ENCODE measurements at regions not wholly inside any gene's neighbourhood (a gene's known extent, or its start where the extent isn't known, plus 50 kb on each side); places are given as distances from the start of the nearest gene placed in this dataset.
"Not testable (repeated sequence)": the region's sequence is repeated elsewhere in the genome, so short reads cannot be mapped to it uniquely, and the experiment has no call there.

- Mint-ChIP-seq H3K9me3 (no peaks in the 10 kb centered on the region), H3K27ac (no peak overlapping the region), H3K4me1 (ENCODE audit: low read depth) (peaks cover 11% of the 10 kb centered on the region), H3K27me3 (ENCODE audit: insufficient read depth) (peaks cover 2% of the 10 kb centered on the region), H3K4me3 (no peak overlapping the region), H3K36me3 (ENCODE audit: low read depth) (no peaks in the 10 kb centered on the region)
- intact Hi-C loops (cut with micrococcal nuclease): no loop called here
- DNase-seq (ENCODE audit: low spot score): no peak
Observed at GRCh38 chr2:210730672-210731071, 174.3 kb downstream of the CPS1 start.

GRCh38 chr2:210746826-210747225 lies 190.4 kb downstream of the CPS1 start:
- intact Hi-C loops (cut with micrococcal nuclease); H3K4me3 Mint-ChIP-seq; H3K27me3 Mint-ChIP-seq (ENCODE audit: insufficient read depth); DNase-seq (ENCODE audit: low spot score); H3K36me3 Mint-ChIP-seq (ENCODE audit: low read depth); H3K27ac Mint-ChIP-seq; H3K9me3 Mint-ChIP-seq; H3K4me1 Mint-ChIP-seq (ENCODE audit: low read depth): not testable (repeated sequence)

GRCh38 chr2:210752532-210752931 lies 196.1 kb downstream of the CPS1 start:
- intact Hi-C loops (cut with micrococcal nuclease): no loop called here
- Mint-ChIP-seq H3K4me3 (no peak overlapping the region), H3K4me1 (ENCODE audit: low read depth) (no peaks in the 10 kb centered on the region), H3K27me3 (ENCODE audit: insufficient read depth) (no peaks in the 10 kb centered on the region), H3K9me3 (no peaks in the 10 kb centered on the region), H3K36me3 (ENCODE audit: low read depth) (no peaks in the 10 kb centered on the region), H3K27ac (no peak overlapping the region)
- no peak for DNase-seq (ENCODE audit: low spot score)

GRCh38 chr2:210753386-210753785 lies 197.0 kb downstream of the CPS1 start:
- DNase-seq (ENCODE audit: low spot score): no peak
- no peaks in the 10 kb centered on the region for H3K9me3 Mint-ChIP-seq
- no peak overlapping the region for H3K27ac Mint-ChIP-seq
- intact Hi-C loops (cut with micrococcal nuclease): no loop called here
- no peaks in the 10 kb centered on the region for H3K4me1 Mint-ChIP-seq (ENCODE audit: low read depth)
- H3K4me3 Mint-ChIP-seq: no peak overlapping the region
- no peaks in the 10 kb centered on the region for H3K27me3 Mint-ChIP-seq (ENCODE audit: insufficient read depth)
- no peaks in the 10 kb centered on the region for H3K36me3 Mint-ChIP-seq (ENCODE audit: low read depth)

GRCh38 chr2:210756855-210757254 lies 200.5 kb downstream of the CPS1 start:
- H3K4me1 Mint-ChIP-seq (ENCODE audit: low read depth): no peaks in the 10 kb centered on the region
- no peak for DNase-seq (ENCODE audit: low spot score)
- H3K36me3 Mint-ChIP-seq (ENCODE audit: low read depth): no peaks in the 10 kb centered on the region
- H3K27ac Mint-ChIP-seq: no peak overlapping the region
- no peaks in the 10 kb centered on the region for H3K27me3 Mint-ChIP-seq (ENCODE audit: insufficient read depth)
- no peak overlapping the region for H3K4me3 Mint-ChIP-seq
- intact Hi-C loops (cut with micrococcal nuclease): no loop called here
- H3K9me3 Mint-ChIP-seq: no peaks in the 10 kb centered on the region

GRCh38 chr2:210762604-210763588 lies 206.5 kb downstream of the CPS1 start:
- H3K4me3 Mint-ChIP-seq: no peak overlapping the region
- no peaks in the 10 kb centered on the region for H3K36me3 Mint-ChIP-seq (ENCODE audit: low read depth)
- H3K27ac Mint-ChIP-seq: no peak overlapping the region
- no peak for DNase-seq (ENCODE audit: low spot score)
- no peaks in the 10 kb centered on the region for H3K27me3 Mint-ChIP-seq (ENCODE audit: insufficient read depth)
- intact Hi-C loops (cut with micrococcal nuclease): no loop called here
- no peaks in the 10 kb centered on the region for H3K9me3 Mint-ChIP-seq
- H3K4me1 Mint-ChIP-seq (ENCODE audit: low read depth): no peaks in the 10 kb centered on the region

- intact Hi-C loops (cut with micrococcal nuclease): no loop called here
- H3K4me1 Mint-ChIP-seq (ENCODE audit: low read depth): no peaks in the 10 kb centered on the region
- no peaks in the 10 kb centered on the region for H3K36me3 Mint-ChIP-seq (ENCODE audit: low read depth)
- H3K4me3 Mint-ChIP-seq: no peak overlapping the region
- H3K27me3 Mint-ChIP-seq (ENCODE audit: insufficient read depth): no peaks in the 10 kb centered on the region
- no peak for DNase-seq (ENCODE audit: low spot score)
- no peak overlapping the region for H3K27ac Mint-ChIP-seq
- no peaks in the 10 kb centered on the region for H3K9me3 Mint-ChIP-seq
Observed at GRCh38 chr2:210768329-210768910, 212.0 kb downstream of the CPS1 start.

- no peaks in the 10 kb centered on the region for H3K4me1 Mint-ChIP-seq (ENCODE audit: low read depth)
- intact Hi-C loops (cut with micrococcal nuclease): no loop called here
- no peak for DNase-seq (ENCODE audit: low spot score)
- no peaks in the 10 kb centered on the region for H3K27me3 Mint-ChIP-seq (ENCODE audit: insufficient read depth)
- no peaks in the 10 kb centered on the region for H3K36me3 Mint-ChIP-seq (ENCODE audit: low read depth)
- no peak overlapping the region for H3K4me3 Mint-ChIP-seq
- H3K27ac Mint-ChIP-seq: no peak overlapping the region
- no peaks in the 10 kb centered on the region for H3K9me3 Mint-ChIP-seq
Observed at GRCh38 chr2:210776756-210777155, 220.4 kb downstream of the CPS1 start.

- DNase-seq (ENCODE audit: low spot score): no peak
- Mint-ChIP-seq H3K36me3 (ENCODE audit: low read depth) (no peaks in the 10 kb centered on the region), H3K4me1 (ENCODE audit: low read depth) (no peaks in the 10 kb centered on the region), H3K4me3 (no peak overlapping the region), H3K27me3 (ENCODE audit: insufficient read depth) (no peaks in the 10 kb centered on the region), H3K27ac (no peak overlapping the region), H3K9me3 (no peaks in the 10 kb centered on the region)
- intact Hi-C loops (cut with micrococcal nuclease): no loop called here
Observed at GRCh38 chr2:210782222-210782621, 225.8 kb downstream of the CPS1 start.

GRCh38 chr2:210787831-210788230 lies 231.4 kb downstream of the CPS1 start:
- H3K36me3 Mint-ChIP-seq (ENCODE audit: low read depth); H3K9me3 Mint-ChIP-seq; DNase-seq (ENCODE audit: low spot score); H3K27ac Mint-ChIP-seq; H3K27me3 Mint-ChIP-seq (ENCODE audit: insufficient read depth); H3K4me1 Mint-ChIP-seq (ENCODE audit: low read depth); H3K4me3 Mint-ChIP-seq; intact Hi-C loops (cut with micrococcal nuclease): not testable (repeated sequence)

GRCh38 chr2:210792000-210792399 lies 235.6 kb downstream of the CPS1 start:
- Mint-ChIP-seq H3K27me3 (ENCODE audit: insufficient read depth) (no peaks in the 10 kb centered on the region), H3K27ac (no peak overlapping the region), H3K9me3 (no peaks in the 10 kb centered on the region), H3K4me3 (no peak overlapping the region), H3K36me3 (ENCODE audit: low read depth) (no peaks in the 10 kb centered on the region), H3K4me1 (ENCODE audit: low read depth) (no peaks in the 10 kb centered on the region)
- no peak for DNase-seq (ENCODE audit: low spot score)
- intact Hi-C loops (cut with micrococcal nuclease): no loop called here

GRCh38 chr2:210795506-210795905 lies 239.1 kb downstream of the CPS1 start:
- no peak for DNase-seq (ENCODE audit: low spot score)
- Mint-ChIP-seq H3K9me3 (no peaks in the 10 kb centered on the region), H3K27ac (no peak overlapping the region), H3K36me3 (ENCODE audit: low read depth) (no peaks in the 10 kb centered on the region), H3K4me3 (no peak overlapping the region), H3K27me3 (ENCODE audit: insufficient read depth) (no peaks in the 10 kb centered on the region), H3K4me1 (ENCODE audit: low read depth) (no peaks in the 10 kb centered on the region)
- intact Hi-C loops (cut with micrococcal nuclease): no loop called here

- Mint-ChIP-seq H3K4me1 (ENCODE audit: low read depth) (no peaks in the 10 kb centered on the region), H3K4me3 (no peak overlapping the region), H3K27me3 (ENCODE audit: insufficient read depth) (no peaks in the 10 kb centered on the region), H3K36me3 (ENCODE audit: low read depth) (no peaks in the 10 kb centered on the region), H3K9me3 (no peaks in the 10 kb centered on the region), H3K27ac (no peak overlapping the region)
- no peak for DNase-seq (ENCODE audit: low spot score)
- intact Hi-C loops (cut with micrococcal nuclease): no loop called here
Observed at GRCh38 chr2:210798180-210798579, 241.8 kb downstream of the CPS1 start.
